Psoas muscle (tissue), 7 donors: ENCODE measurements at regions not wholly inside any gene's neighbourhood (a gene's known extent, or its start where the extent isn't known, plus 50 kb on each side); places are given as distances from the start of the nearest gene placed in this dataset.

ENCODE experiments used
- ATAC-seq, 4 donors: fragments of 200-7000 bp; cut with Tn5 transposase; one replicate each; pipeline ENCODE4 v1.9.1; 2020; ENCODE audit warnings: moderate library complexity in 3 of 4, mild to moderate bottlenecking in 2 of 4
- DNase-seq, 2 donors: peaks; one replicate each; pipeline ENCODE4 v3.0.0-alpha.2; 2020
- H3K27ac ChIP-seq: fragments of 200-600 bp; one replicate; pipeline ENCODE4 v1.8.0; 2022
- H3K27me3 ChIP-seq, 3 donors: fragments of 200-600 bp in 1 of 3; one replicate each; pipeline versions ENCODE4 v1.6.1 to v1.8.0; 2013 to 2022; ENCODE audit warnings: low read length in 2 of 3, mild to moderate bottlenecking in 2 of 3, moderate library complexity in 1 of 3; ENCODE audit not compliant: insufficient read depth in 3 of 3
- H3K36me3 ChIP-seq, 2 donors: fragments of 200-600 bp in 1 of 2; one replicate each; pipeline versions ENCODE4 v1.6.1 to v1.8.0; 2013 to 2022; ENCODE audit warnings: low read depth in 1 of 2, mild to moderate bottlenecking in 1 of 2, moderate library complexity in 1 of 2; ENCODE audit not compliant: insufficient read depth in 1 of 2
- H3K4me1 ChIP-seq: fragments of 200-600 bp; one replicate; pipeline ENCODE4 v1.8.0; 2022
- H3K4me3 ChIP-seq: fragments of 200-600 bp; one replicate; pipeline ENCODE4 v1.8.0; 2022; ENCODE audit warnings: mild to moderate bottlenecking
- H3K9me3 ChIP-seq: fragments of 200-600 bp; one replicate; pipeline ENCODE4 v1.8.0; 2022
- CTCF ChIP-seq: fragments of 200-600 bp; IDR thresholded peaks from one replicate; pipeline ENCODE4 v1.8.0; 2022; ENCODE audit warnings: antibody characterized with exemption
- WGBS, 3 donors: extraction: QIAGEN DNeasy Blood & Tissue Kit; methylation state at CpG; one replicate each; pipeline versions ENCODE4 v1.1.6 to v1.1.7; 2013; 5-methylcytosine and 5-hydroxymethylcytosine counted together
- intact Hi-C, 2 donors: fragments of 100-400 bp; cut with DNase I; formaldehyde crosslinking; loops; one replicate each; pipeline versions ENCODE4 v1.11.0 to v1.14.2; 2022
- donor health status: healthy with polysubstance abuse.
- donor health status: DM: no; HTN: no; CAD: no; lungs with moderate emphysema.
- donor health status: Bipolar disorder and iron deficiency.
- donor health status: healthy.
- donor health status: DM: yes; HTN: yes; CAD: no.
- donor health status: DM: no; HTN: no; CAD: no.
- donor health status: DM: yes; HTN: yes; CAD: no.

- Histone ChIP-seq H3K27ac (no peak overlapping the region), H3K4me3 (no peak overlapping the region), H3K4me1 (no peaks in the 10 kb centered on the region), H3K27me3 (no peaks in the 10 kb centered on the region), H3K36me3 (no peaks in the 10 kb centered on the region), H3K9me3 (no peaks in the 10 kb centered on the region)
- 90 to 100% (median 93%) methylated on average over 1 of the region's 1 CpG for WGBS, 3 donors
- ATAC-seq (no peak), DNase-seq (no peak)
- no peak for TF ChIP-seq CTCF
- intact Hi-C loops: no loop called here
Measured at GRCh38 chr2:180578441-180578840, 402.0 kb upstream of the UBE2E3 start.

DNA sequence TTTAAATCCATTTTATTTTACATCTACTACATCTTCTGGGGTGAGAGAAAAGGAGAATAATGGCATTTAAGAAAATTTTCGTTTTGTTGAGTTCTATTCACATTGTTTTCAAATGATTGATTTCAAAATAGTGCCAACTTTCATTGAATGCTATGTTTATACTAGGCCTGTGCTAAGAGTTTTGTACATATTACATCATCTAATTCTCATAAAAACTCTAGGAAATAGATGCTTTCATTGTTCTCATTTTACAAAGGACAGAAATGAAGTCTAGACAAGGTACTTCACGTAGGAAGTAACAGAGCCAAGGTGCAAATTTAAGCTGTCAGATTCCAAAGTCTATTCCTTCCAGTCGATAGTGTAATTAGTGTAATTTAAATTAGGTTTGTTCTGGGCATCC is 402.8 kb upstream of the UBE2E3 start:
- Histone ChIP-seq H3K9me3 (no peaks in the 10 kb centered on the region), H3K4me1 (no peaks in the 10 kb centered on the region), H3K27me3 (no peaks in the 10 kb centered on the region), H3K4me3 (no peak overlapping the region), H3K27ac (no peak overlapping the region), H3K36me3 (no peaks in the 10 kb centered on the region)
- WGBS, 3 donors: 70 to 74% (median 71%) methylated on average over 3 of the region's 3 CpGs
- ATAC-seq (no peak), DNase-seq (no peak)
- intact Hi-C loops: no loop called here
- TF ChIP-seq CTCF: no peak

DNA sequence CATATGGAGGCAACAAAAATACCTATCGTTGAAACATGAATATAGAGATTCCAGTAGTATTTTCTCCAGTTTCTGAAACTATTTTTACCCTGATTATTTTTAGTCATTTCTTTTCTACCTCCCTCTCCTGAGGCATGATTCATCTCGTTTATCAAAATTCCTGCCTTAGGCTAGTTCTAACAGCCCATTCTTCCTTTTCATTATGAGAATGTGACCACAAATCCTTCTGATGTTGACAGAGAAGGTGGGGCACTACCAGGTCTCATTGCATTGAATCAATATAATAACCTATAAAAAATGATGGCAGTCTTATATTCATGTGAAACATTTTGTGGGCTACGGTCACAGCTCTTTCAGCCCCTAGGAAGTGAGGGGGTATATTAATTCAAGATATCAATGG is 406.5 kb upstream of the UBE2E3 start:
- Histone ChIP-seq H3K9me3 (no peaks in the 10 kb centered on the region), H3K36me3 (no peaks in the 10 kb centered on the region), H3K4me3 (no peak overlapping the region), H3K4me1 (no peaks in the 10 kb centered on the region), H3K27me3 (no peaks in the 10 kb centered on the region), H3K27ac (no peak overlapping the region)
- intact Hi-C loops: no loop called here
- DNase-seq (no peak), ATAC-seq (no peak)
- WGBS, 3 donors: 56 to 61% (median 56%) methylated on average over 3 of the region's 3 CpGs
- TF ChIP-seq CTCF: no peak

DNA sequence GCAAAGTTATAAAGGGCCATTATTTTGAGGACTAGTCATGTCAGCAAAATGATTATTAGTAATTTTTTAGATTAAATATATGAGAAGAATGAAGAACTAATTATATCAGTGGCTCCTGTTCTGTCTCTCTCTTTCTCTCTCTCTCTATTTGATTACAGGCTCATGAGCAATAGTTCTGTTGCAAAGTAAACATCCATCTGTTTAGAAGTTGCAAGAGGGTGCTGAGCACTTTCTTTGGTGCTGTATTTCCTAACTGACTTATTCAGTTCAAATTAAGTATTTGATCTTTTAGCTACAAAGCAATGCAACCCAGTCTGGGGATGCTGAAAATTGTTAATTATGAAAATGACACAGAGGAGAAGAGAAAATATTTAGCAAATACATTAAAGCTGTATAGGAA is 408.1 kb upstream of the UBE2E3 start:
- DNase-seq: no peak
- no peak overlapping the region for H3K4me3 ChIP-seq
- H3K27ac ChIP-seq: no peak overlapping the region
- no peaks in the 10 kb centered on the region for H3K27me3 ChIP-seq
- H3K9me3 ChIP-seq: no peaks in the 10 kb centered on the region
- intact Hi-C loops: no loop called here
- no peaks in the 10 kb centered on the region for H3K4me1 ChIP-seq
- TF ChIP-seq CTCF: no peak
- ATAC-seq: no peak
- no peaks in the 10 kb centered on the region for H3K36me3 ChIP-seq

DNA sequence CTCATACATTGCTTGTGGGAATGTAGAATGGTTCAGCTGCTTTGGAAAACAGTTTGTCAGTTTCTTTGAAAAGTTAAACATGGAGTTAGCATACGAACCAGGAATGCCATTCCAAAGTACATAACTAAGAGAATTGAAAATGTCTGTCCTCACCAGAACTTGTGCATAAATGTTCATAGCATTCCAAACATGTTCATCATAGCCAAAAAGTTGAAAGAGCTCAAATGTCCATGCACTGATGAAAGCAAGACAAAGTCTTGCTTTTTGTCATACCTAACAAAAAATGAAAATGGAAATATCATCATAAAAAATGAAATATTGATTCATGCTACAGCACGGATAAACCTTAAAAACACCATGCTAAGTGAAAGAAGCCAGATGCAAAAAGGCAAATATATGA is 408.8 kb upstream of the UBE2E3 start:
- no peak for ATAC-seq
- no peak for TF ChIP-seq CTCF
- no peak overlapping the region for H3K27ac ChIP-seq
- WGBS, 3 donors: 26 to 50% (median 37%) methylated on average over 2 of the region's 2 CpGs
- H3K27me3 ChIP-seq: no peaks in the 10 kb centered on the region
- no peaks in the 10 kb centered on the region for H3K9me3 ChIP-seq
- no peaks in the 10 kb centered on the region for H3K36me3 ChIP-seq
- H3K4me3 ChIP-seq: no peak overlapping the region
- no peak for DNase-seq
- H3K4me1 ChIP-seq: no peaks in the 10 kb centered on the region
- intact Hi-C loops: no loop called here
